ENCODE measurements at regions not wholly inside any gene's neighbourhood (a gene's known extent, or its start where the extent isn't known, plus 50 kb on each side); places are given as distances from the start of the nearest gene placed in this dataset.

- no peak for ATAC-seq
- peak overlapping the region; percentile 94; the same call in 1 of the 2 replicates for H2AFZ ChIP-seq
- Mint-ChIP-seq H3K9me3 (peaks cover 13% of the 10 kb centered on the region; the same call in 2 of the 3 replicates), H3K27ac (no peak overlapping the region), H3K27me3 (ENCODE audit: insufficient read depth, low read depth, poor library complexity) (no peaks in the 10 kb centered on the region), H3K4me3 (no peak overlapping the region), H3K4me1 (no peaks in the 10 kb centered on the region), H3K36me3 (ENCODE audit: low read depth) (peaks cover 23% of the 10 kb centered on the region)
- 0 out of 2 replicates have a peak, but pooled peaks cover 5% of the 10 kb centered on the region for H3K9me2 ChIP-seq (ENCODE audit: insufficient read depth)
- H3K4me3 ChIP-seq: no peak overlapping the region
- H3K4me1 ChIP-seq (ENCODE audit: insufficient read depth): no peaks in the 10 kb centered on the region
- H3K79me2 ChIP-seq (replicated peaks; ENCODE audit: insufficient read depth): no peaks in the 10 kb centered on the region
- no peaks in the 10 kb centered on the region; the same call in 1 of the 2 replicates for H3K36me3 ChIP-seq (ENCODE audit: insufficient read depth)
- no peaks in the 10 kb centered on the region for H3K27me3 ChIP-seq (ENCODE audit: insufficient read depth)
- no peak overlapping the region for H3K4me2 ChIP-seq
- H3F3A ChIP-seq (replicated peaks; ENCODE audit: low read depth): no peaks in the 10 kb centered on the region
- no peak overlapping the region for H3K27ac ChIP-seq (ENCODE audit: low read depth)
- no peak for DNase-seq (ENCODE audit: low spot score)
- TF ChIP-seq STAT1 (IDR thresholded peaks at IDR 0.05; ENCODE audit: unreplicated experiment): no peak
- no peak for TF ChIP-seq REST (IDR thresholded peaks at IDR 0.05; ENCODE audit: unreplicated experiment)
- no peak for TF ChIP-seq ETS1 (IDR thresholded peaks at IDR 0.05)
- TF ChIP-seq EZH2 (IDR thresholded peaks at IDR 0.05; ENCODE audit: low read depth, unreplicated experiment): no peak
- no peak for TF ChIP-seq CREB1 (CRISPR knock-in tag; IDR thresholded peaks at IDR 0.05; ENCODE audit: low read depth)
- TF ChIP-seq ZNF462 (CRISPR knock-in tag; IDR thresholded peaks at IDR 0.05): no peak
- TF ChIP-seq POLR2AphosphoS5 (IDR thresholded peaks at IDR 0.05; ENCODE audit: low read depth): no peak
- TF ChIP-seq JUNB (IDR thresholded peaks at IDR 0.05; ENCODE audit: unreplicated experiment): no peak
- no peak for TF ChIP-seq ZNF331 (CRISPR knock-in tag; IDR thresholded peaks at IDR 0.05; ENCODE audit: low read depth)
- TF ChIP-seq CTCF (conservative IDR thresholded peaks at IDR 0.05; ENCODE audit: low read depth in 2 of 2): no peak
- TF ChIP-seq EZH2phosphoT487 (IDR thresholded peaks at IDR 0.05; ENCODE audit: unreplicated experiment): no peak
- no peak for TF ChIP-seq NANOG (IDR thresholded peaks at IDR 0.05; ENCODE audit: borderline replicate concordance)
- TF ChIP-seq ZNF114 (CRISPR knock-in tag; IDR thresholded peaks at IDR 0.05): no peak
- no peaks in the 10 kb centered on the region for H4K20me1 ChIP-seq (replicated peaks; ENCODE audit: insufficient read depth)
Measured at GRCh38 chr3:106985721-106986120, 391.5 kb upstream of the CCDC54 start.

Data from GM23338 (cell line).